Progenitor cell of endocrine pancreas (in vitro differentiated cells): ENCODE measurements at regions not wholly inside any gene's neighbourhood (a gene's known extent, or its start where the extent isn't known, plus 50 kb on each side); places are given as distances from the start of the nearest gene placed in this dataset.
"Not testable (repeated sequence)": the region's sequence is repeated elsewhere in the genome, so short reads cannot be mapped to it uniquely, and the experiment has no call there.

ENCODE experiments used
- DNase-seq: peaks from one replicate; pipeline ENCODE4 v3.0.0; 2021; ENCODE audit warnings: low spot score; ENCODE audit not compliant: unreplicated experiment
- H3K27ac Mint-ChIP-seq: 2 replicates; pipeline ENCODE4 v1.8.0; 2021; ENCODE audit warnings: mild to moderate bottlenecking, moderate library complexity, mixed read lengths
- H3K27me3 Mint-ChIP-seq: 2 replicates; pipeline ENCODE4 v1.8.0; 2021; ENCODE audit warnings: mixed read lengths
- H3K36me3 Mint-ChIP-seq: 2 replicates; pipeline ENCODE4 v1.8.0; 2022; ENCODE audit warnings: mixed read lengths; ENCODE audit not compliant: insufficient read depth
- H3K4me1 Mint-ChIP-seq: 2 replicates; pipeline ENCODE4 v1.8.0; 2021; ENCODE audit warnings: low read depth, mixed read lengths
- H3K4me3 Mint-ChIP-seq: 2 replicates; pipeline ENCODE4 v1.8.0; 2021; ENCODE audit warnings: low read depth, mild to moderate bottlenecking, moderate library complexity, mixed read lengths
- H3K9me3 Mint-ChIP-seq: 2 replicates; pipeline ENCODE4 v1.8.0; 2021; ENCODE audit warnings: low read depth, mixed read lengths
- CTCF ChIP-seq: fragments of 200-600 bp; sonication (generic); IDR thresholded peaks from one replicate; pipeline ENCODE4 v1.5.0; 2021; ENCODE audit warnings: antibody characterized with exemption, mild to moderate bottlenecking; ENCODE audit not compliant: unreplicated experiment

- no peak for DNase-seq
- Mint-ChIP-seq H3K36me3 (no peaks in the 10 kb centered on the region), H3K4me3 (no peak overlapping the region), H3K9me3 (no peaks in the 10 kb centered on the region), H3K27me3 (peaks cover 11% of the 10 kb centered on the region), H3K27ac (no peak overlapping the region), H3K4me1 (no peaks in the 10 kb centered on the region)
- no peak for TF ChIP-seq CTCF
These were observed 65.7 kb upstream of the BACH2 start for GRCh38 chr6:90362318-90362717.

- H3K4me3 Mint-ChIP-seq = no peak overlapping the region
- no peak overlapping the region for H3K27ac Mint-ChIP-seq
- H3K27me3 Mint-ChIP-seq = peaks cover 10% of the 10 kb centered on the region
- no peak for TF ChIP-seq CTCF
- no peak for DNase-seq
- no peaks in the 10 kb centered on the region for H3K36me3 Mint-ChIP-seq
- H3K9me3 Mint-ChIP-seq = no peaks in the 10 kb centered on the region
- H3K4me1 Mint-ChIP-seq = peaks cover 1% of the 10 kb centered on the region
These were observed 64.5 kb upstream of the BACH2 start for GRCh38 chr6:90361174-90361573.

GRCh38 chr6:90358036-90358770 lies 61.6 kb upstream of the BACH2 start:
- not testable (repeated sequence) for DNase-seq, H3K36me3 Mint-ChIP-seq, H3K4me3 Mint-ChIP-seq, H3K9me3 Mint-ChIP-seq, H3K27ac Mint-ChIP-seq, H3K4me1 Mint-ChIP-seq
- H3K27me3 Mint-ChIP-seq = peaks cover 18% of the 10 kb centered on the region

- Mint-ChIP-seq H3K36me3 (no peaks in the 10 kb centered on the region), H3K4me1 (peaks cover 5% of the 10 kb centered on the region), H3K27ac (peak overlapping the region; percentile 18), H3K4me3 (no peak overlapping the region), H3K9me3 (no peaks in the 10 kb centered on the region), H3K27me3 (peaks cover 16% of the 10 kb centered on the region)
- no peak for TF ChIP-seq CTCF
- DNase-seq = no peak
These were observed 59.4 kb upstream of the BACH2 start for GRCh38 chr6:90356012-90356421.

DNA sequence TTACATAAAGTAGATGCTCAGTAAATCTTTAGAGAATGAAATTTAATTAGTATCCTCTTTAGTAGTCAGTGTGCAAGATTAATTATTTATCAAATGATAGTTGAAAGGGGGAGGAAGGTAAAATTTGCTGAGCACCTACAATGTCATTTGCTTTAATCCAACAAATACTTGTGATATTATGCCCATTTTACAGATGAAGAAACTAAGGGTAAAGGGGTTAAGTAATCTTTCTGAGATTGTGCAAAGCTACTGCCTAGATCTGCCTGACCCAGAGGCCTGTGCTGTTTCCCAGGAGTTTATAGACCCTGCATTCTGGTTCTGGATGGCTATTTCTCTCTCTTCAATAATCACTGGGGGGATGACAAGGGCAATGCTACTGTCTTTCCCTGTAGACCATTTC lies 58.3 kb upstream of the BACH2 start:
- no peaks in the 10 kb centered on the region for H3K36me3 Mint-ChIP-seq
- H3K9me3 Mint-ChIP-seq = no peaks in the 10 kb centered on the region

More for the DNA sequence above, 58.3 kb upstream of the BACH2 start:
- H3K27me3 Mint-ChIP-seq = peaks cover 22% of the 10 kb centered on the region
- no peak overlapping the region for H3K4me3 Mint-ChIP-seq
- no peak for TF ChIP-seq CTCF
- peaks cover 5% of the 10 kb centered on the region for H3K4me1 Mint-ChIP-seq
- no peak overlapping the region for H3K27ac Mint-ChIP-seq
- no peak for DNase-seq
